Suppressor macrophage treated with lipopolysaccharide for 4 hours (primary cell): ENCODE measurements at regions not wholly inside any gene's neighbourhood (a gene's known extent, or its start where the extent isn't known, plus 50 kb on each side); places are given as distances from the start of the nearest gene placed in this dataset.
"Not testable (repeated sequence)": the region's sequence is repeated elsewhere in the genome, so short reads cannot be mapped to it uniquely, and the experiment has no call there.

ENCODE experiments used
- DNase-seq: peaks from one replicate; pipeline ENCODE4 v3.0.0-alpha.2; 2020

DNA sequence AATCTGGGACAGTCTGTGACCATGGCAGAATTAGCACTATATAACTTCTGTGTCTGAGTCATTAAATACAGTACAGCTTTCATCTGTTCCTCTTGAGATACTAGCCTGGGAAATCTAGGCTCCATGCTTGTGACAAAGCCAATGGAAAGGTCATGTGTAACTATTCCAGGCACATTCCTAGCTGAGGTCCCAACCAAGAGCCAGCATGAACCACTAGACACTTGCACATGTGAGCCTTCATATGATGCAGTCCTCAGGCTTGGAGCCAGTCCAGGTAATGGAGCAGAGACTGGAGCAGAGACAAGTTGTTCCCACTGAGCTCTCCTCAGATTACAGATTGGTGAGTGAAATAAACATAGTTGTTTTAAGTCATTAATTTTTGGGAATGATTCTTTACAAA is 412.4 kb upstream of the ZNF462 start:
- no peak for DNase-seq

DNA sequence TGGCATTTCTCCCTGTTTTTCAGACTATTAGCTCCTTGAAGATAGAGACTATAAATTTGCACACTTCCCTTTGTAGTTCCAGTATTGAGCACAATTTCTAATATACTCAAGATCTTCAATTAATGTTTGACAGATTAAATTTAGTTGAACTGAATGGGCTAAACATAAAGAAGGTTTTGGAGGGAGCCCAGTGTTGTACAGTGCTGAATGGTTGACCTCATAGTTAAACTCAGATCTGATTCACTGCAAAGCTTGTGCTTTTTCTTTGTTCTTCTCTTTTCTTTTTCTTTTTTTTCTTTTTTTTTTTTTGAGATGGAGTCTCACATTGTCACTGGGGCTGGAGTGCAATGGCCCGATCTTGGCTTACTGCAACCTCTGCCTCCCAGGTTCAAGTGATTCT is 411.7 kb upstream of the ZNF462 start:
- DNase-seq: no peak

DNA sequence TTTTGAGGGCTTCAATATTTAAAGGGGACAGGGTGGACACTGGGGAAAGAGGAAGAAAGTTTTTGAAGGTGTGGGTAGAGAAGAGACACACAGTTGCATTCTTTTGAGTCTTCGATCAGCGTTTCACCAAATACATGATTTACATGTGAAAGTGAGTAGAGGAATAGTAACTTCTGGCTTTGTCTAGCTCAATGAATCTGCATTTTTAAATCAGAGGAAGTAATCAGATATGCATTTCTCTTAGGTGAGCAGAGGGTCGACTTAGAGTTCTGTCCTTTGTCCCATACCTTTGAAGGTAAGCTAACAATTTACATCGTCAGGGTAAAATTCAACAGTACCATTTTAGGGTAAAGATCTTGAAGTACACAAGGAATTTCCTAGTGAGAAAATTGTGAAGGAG is 406.4 kb upstream of the ZNF462 start:
- DNase-seq: no peak

DNA sequence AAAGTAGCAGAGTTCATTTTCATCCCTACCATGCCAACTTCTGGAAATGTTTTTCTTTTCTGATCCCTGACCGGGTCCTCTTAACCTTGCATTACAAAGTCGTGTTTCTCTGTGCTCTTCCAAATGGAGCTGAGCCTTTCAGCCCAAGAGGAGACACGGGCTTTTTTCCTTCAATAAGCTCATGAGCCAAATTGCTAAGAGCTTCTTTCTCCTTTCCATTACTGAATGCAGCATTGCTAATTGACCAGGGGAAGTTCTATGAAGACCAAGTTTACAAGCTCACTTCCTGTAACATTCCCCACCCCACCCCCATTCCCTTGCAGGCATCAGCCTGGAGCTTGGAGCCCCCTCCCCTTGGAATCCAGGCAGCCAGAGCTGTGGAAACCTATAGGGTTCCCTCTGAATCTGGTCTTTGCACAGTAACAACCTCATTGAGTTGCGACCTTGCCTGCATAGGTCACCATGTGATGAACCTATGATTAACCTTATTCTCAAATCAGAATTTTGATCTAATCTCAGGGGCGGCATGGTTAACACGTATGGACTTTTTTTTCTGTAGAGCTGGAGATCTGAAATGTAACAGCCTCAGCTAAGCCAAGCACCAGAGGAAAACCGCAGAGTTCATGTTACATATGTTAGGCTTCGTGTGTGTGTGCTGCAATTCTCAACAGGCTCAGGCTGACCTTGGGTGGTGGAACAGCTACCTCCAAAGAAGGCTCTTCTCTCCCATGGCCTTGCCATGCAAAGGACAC is 395.7 kb upstream of the ZNF462 start:
- no peak for DNase-seq

DNA sequence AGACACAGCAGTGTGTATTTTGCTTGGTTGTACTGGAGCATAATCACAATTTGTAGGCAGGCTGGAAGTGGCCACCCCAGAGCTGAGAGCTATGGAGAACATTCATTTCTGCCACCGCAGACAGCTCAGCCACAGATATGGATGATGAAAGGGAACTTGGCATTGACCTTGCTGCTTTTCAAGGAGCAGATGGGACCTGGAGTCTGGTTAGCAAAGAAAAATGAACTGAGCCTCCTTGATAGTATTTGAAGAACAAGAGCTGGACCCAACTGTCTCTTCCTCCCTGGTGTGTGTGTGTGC is 395.2 kb upstream of the ZNF462 start:
- DNase-seq: no peak

DNA sequence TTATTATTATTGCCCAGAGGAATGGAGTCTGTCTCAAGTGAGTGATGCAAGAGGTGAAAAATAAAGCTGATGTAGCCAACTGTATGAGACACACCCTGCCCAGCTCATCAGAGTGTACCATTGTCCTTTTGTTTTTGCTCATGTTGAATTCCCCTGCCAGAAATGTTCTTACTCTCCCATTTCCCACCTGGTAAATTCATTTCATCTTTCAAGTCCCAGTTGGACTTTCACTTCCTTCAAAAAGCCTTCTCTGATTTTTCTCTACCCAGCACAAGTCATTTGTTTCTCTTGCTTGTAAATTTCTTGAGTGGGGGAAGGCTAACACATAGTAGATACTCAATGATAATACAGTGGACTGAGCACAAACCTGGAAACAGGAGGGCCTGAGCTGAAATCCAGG is 394.5 kb upstream of the ZNF462 start:
- DNase-seq: no peak

DNA sequence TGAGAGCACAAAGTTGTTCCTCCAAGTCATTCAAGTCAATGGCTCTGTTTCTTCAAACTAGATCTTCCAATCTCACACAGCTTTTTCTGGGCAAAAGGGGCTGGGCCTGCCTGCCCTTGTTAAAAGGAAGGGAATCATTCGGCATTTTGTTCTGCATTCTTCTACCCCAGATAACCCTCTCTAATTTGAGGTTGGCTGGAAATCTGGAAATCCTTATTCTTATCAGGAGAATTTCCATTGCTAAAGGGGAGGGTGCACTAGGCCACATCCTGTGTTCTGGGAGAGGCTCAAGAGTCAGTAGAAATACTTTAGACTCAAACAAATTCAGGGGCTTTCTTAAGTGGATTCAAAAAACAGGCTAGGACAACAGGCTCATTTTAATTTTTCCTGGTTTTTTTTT is 384.7 kb upstream of the ZNF462 start:
- DNase-seq: no peak

DNA sequence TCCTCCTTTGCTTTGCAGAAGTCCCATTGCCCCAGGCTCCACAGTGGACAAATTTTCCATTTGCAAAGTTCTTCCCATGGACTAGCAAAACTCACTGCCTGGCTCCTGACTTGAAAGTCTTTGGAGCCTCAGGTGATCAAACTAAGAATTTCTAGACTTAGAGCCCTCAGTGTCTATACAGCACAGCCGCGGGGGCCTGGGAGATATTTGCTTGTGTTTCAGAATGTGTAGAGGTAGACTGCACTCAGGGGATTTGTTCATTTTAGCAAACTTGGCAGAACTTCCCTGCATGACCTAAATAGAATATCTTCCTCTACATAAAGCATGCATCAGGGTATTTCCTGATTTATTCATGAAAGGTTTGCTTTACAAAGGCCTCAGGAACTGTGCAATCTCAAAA is 384.2 kb upstream of the ZNF462 start:
- DNase-seq: no peak

DNA sequence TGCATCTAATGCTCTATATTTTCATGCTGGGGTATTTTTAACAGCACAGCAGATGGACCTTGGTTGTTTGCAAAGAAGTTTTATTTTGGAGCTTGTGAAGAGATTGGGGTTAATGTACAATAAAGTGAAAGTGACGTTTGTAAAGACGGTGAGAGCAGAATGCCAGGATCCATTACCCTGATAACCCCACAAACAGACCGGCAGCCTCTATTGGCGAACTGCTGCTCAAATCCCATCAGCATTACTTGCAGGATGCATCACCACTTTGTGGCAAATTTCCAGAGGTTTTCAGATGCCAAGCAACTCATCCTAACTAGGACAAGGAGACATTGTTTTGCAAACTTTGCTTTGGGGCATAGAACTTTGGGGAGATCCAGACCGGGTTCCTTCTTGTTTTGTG is 383.3 kb upstream of the ZNF462 start:
- no peak for DNase-seq

DNA sequence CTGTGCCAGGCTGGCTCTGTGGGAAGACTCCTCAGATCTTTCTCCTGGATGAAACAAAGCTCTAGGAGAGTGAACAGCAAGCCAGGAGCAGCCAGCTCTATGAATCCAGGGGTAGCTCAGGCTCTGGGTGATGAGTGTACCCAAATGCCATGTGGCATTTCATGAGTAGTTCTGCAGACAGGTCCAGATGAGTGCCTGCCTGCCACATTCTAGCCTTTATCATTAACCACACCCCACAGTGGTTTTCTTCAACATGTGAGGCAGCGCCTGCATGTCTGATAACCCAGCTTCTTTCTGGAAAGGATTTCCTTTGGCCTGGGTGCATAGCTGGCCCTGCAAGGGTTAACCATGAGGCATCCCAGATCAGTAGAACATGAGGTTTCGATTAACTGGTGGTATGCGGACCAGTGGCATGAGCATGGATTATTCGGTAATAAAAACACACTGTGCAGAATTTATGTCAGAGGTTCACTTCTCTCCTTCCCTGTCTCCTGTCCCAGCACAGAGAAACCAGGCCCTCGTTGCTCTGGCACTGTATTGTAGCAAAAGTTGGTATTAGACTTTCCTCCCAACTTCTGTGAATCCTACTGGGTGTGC is 381.9 kb upstream of the ZNF462 start:
- no peak for DNase-seq

DNA sequence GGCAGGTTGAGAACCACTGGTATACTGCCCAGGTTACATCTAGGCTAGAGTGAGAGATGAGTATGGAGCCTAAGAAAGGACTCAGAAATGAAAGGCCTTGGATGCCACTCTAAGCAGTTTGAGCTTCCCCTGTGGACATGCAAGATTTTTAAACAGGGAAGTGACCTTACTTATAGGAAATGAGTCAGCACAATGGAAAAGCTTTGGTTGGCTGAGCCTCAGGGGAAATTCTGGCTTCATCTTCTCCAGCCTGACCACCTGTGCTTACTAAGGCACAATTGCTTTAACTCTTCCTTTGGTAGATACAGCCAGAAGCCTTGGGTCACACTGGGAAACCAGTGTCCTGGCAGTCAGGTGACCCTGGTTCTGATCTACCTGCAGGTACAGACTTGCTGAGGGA is 380.2 kb upstream of the ZNF462 start:
- DNase-seq: peak; percentile 41

DNA sequence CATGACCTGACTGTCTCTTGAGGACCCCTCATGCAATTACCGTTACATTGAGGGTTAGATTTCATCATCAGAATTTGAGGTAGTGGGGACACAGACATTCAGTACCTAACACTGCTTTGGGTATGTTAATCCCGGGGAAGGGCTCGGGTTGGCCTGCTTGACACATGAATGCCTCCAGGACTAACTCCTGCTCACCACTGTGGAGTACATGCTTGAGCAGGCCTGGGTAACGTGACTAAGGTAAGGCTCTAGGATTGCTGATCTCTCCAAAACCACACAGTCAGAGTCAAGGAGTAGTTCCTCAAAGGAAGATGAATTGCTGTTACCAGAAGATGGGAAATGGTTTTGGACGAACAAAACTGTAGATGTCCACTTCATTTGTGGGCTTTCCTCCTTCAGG is 376.3 kb upstream of the ZNF462 start:
- DNase-seq: no peak

DNA sequence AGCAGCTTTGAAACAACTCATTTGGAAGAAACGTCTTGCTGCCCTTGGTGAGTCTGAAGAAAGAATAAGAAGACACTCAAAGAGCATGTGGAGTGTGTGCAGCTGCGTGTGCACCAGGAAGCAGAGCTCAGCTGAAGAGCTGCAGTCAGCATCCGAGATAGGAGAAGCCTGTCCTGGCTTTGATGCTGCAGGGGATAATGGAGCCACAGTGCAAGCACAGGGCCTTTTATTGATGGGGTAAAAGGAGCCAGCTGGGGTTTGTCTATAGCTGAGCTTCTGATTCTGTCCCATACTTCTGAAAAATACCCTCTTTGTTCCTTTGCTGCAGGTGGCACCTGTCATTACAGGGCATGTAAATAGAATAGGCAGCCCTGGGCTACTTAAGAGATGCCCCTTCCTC is 375.7 kb upstream of the ZNF462 start:
- no peak for DNase-seq

DNA sequence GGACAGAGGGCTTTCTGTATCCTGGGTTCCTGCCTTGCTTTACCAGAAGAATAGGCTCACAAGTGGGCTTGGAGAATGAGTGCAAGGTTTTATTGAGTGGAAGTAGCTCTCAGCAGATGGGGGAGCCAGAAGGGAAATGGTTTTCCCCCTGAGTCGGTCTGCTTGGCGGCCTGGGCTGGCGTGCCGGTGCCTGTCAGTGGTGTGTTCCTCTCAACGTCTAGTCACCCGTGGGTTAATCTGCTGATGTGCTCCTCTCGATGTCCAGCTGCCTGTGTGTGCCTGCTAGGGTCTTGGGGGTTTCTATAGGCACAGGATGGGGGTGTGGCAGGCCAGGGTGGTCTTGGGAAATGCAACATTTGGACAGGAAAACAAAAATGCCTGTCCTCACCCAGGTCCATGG is 370.8 kb upstream of the ZNF462 start:
- not testable (repeated sequence) for DNase-seq

DNA sequence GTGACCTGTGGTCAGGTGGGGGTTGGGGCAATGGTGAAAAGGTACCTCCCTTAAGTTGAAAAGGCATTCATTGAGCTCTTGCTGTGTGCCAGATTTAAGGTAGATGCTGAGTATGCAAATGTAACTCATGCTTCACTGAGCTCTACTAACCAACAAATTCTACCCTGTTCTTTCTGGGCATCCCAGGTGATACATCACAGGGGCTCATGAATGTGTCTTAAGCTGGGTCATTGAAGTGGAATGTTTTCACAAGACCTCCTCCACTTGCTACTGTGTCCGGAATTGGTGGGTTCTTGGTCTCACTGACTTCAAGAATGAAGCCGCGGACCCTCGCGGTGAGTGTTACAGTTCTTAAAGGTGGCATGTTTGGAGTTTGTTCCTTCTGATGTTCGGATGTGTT is 362.8 kb upstream of the ZNF462 start:
- no peak for DNase-seq

DNA sequence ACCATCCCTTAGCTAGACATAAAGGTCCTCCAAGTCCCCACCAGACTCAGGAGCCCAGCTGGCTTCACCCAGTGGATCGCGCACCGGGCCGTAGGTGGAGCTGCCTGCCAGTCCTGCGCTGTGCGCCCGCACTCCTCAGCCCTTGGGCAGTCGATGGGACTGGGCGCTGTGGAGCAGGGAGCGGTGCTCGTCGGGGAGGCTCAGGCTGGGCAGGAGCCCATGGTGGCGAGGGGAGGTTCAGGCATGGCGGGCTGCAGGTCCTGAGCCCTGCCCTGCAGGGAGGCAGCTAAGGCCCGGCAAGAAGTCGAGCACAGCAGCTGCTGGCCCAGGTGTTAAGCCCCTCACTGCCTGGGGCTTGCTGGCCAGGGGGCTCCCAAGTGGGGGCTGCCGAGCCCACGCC is 361.8 kb upstream of the ZNF462 start:
- not testable (repeated sequence) for DNase-seq

DNA sequence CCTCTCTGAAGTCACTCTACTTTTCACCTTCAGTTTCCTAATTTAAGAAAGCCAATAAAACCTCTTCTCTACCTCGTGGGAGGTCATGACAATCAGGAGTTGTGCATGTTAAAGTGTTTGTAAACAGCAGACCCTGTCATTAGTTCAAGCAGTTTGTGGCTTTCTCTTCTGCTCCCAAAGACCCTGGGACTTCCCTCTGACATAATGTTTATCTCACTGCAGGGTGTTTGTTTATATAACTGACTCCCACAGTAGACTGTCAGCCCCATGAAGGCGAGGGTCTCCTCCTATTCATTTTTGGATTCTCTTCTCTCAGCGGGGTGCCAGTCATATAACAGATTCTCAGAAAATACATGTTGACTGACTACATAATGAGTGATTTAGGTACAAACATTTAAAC is 360.0 kb upstream of the ZNF462 start:
- no peak for DNase-seq

DNA sequence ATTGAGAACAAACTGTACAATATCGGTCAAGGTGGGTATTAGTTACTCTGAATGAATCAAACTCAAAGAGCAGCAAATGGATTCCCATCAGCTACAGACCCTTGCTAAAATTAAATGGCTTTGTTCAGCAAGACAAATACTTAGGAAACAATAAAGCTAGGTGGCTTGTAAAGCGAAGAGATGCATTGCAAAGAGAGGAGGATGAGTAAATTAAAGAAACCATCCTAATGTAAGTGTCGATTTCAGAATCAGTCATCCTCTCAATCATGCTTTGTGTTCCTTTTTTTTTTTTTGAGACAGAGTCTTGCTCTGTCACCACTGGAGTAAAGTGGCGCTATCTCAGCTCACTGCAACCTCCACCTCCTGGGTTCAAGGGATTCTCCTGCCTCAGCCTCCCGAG is 359.2 kb upstream of the ZNF462 start:
- DNase-seq: no peak

DNA sequence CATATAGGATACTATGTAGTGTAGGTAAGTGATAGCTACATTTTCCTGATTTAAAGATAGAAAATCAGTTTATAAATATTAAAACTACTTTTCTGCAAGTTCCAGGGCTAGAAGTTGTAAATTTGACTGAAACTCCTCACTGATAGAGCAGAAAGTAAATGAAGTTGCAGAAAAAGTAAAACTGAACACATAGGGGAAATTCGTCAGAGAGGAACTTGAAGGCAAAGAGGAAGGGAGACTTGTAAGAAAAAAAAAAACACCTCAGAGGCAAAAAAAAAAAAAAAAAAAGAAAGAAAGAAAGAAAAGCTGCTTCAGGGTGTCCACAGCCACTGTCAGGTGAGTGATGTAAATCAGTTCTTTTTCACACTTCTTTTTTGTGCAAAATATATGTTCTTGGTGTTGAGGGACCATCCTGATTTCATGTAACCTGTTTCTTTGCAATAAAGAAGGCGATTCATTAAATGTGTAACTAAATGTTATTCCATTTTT is 336.2 kb upstream of the ZNF462 start:
- DNase-seq: peak; percentile 13

DNA sequence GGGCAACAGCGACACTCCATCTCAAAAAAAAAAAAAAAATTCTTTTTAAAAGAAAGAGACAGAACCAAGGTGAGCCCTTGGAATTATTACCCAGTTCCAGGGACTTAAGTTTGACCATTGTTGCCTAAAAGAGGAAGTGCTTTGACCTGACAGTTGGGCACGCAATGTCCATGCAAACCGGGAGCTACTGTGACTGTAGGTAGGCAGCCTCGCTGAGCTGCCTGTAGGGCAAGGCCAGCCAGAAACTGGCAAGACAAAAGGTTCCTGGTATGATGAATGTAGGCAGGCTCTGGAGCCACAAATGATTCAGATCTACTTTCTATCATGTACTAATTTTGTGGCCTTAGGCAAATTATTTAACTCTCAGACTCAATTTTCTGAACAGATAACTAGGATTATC is 334.8 kb upstream of the ZNF462 start:
- no peak for DNase-seq

DNA sequence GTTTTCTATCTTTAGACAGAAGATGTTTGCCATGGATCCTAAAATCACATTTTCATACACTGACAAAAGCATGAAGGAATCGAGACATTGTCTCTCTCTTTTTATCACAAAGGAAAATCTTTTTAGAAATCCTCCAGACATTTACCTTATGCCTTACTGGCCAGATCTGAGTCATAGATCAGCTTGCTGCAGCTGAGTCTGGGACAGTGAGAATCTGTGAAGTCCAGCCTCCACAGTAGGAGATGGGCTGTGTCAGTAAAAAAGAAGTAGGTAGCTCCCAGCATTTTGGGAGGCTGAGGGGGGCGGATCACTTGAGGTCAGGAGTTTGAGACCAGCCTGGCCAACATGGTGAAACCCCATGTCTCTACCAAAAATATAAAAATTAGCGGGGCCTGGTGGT is 333.4 kb upstream of the ZNF462 start:
- DNase-seq: no peak

DNA sequence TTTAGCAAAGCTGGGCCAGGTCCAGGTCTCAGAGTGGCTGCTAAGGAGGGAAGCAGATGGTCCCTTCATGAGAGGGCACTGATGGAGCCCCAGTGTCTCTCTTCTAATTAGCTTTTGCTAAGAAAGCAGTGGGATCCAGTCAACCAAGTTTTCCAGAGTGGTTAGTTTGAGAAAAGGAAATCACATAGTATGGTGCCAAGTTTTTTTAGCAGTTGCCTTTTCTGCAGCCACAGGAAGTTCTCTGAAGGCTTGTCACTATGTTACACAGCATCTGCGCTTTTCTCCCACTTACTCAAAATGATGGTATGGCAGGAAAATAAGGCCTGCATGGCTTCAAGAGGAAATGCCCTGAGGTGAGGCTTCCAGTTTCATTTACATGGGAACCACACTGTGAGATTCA is 331.5 kb upstream of the ZNF462 start:
- no peak for DNase-seq

DNA sequence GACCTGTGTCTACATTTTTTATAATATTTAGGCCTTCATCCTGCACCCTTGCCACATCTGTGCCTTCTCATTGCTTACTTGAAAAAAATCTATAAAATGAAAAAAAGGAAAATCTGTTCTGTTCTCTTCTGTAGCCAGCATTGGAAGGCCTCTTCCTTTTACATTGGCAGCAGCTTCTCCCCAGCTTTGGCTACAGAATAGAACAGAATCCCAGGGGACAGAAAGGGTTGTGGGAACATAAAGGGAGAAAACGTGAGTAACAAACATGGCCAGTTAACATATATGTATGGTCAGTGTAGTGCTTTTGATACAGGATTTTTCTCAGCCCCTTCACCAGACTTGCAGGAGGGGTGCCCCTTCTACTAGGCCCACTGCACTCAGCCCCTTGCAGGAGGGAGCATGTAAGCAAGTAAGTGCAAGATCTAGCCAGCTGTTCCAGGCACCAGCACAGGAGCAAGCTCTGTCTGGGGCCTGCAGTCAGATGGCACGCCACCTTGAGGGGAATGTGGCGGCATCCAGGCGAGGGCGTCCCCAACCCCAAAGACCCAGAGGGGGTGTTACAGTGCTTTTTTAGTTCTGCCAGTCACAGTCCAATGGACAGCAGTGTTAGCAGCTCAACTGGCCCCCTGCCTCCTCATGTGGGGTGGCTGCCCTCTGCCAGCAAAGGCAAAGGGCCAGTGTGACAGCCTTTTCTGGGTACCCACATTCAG is 330.5 kb upstream of the ZNF462 start:
- DNase-seq: no peak

DNA sequence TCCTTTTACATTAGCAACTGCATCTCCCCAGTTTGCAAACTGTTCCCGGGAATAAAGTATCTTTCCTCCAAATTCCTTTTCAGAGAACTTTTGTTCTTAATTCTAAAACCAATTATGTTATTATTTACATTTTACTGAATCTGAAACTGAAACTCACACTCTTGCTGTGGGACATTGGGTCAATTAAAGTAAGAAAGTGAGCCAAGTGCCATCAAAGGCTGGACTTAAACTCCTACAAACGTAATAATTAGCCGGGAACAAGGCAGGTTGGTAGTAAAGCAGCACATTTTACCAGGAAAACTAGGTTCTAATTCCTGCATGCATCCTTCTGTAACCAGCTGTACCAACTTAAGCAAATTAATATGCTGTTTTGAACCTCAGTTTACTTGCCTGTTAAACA is 328.2 kb upstream of the ZNF462 start:
- no peak for DNase-seq

DNA sequence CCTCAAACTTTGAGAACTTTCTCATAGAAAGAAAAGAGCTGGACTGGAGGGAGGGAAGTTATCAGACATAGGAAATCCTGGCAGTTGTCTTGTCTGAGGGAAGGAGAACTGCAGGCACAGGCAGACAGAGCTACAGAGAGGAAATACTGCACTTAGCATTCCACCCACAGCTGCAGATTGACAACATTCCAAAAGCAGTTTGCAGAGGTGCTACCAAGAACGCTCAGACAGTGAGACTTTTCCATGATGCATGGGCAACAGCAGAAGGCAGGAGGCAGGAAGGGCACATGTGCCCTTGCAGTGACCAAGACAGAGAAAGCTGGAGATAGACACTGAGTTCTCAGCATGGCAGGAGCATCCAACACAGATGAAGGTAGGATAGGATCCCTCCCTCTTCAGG is 327.5 kb upstream of the ZNF462 start:
- DNase-seq: no peak
